ENCODE measurements at regions not wholly inside any gene's neighbourhood (a gene's known extent, or its start where the extent isn't known, plus 50 kb on each side); places are given as distances from the start of the nearest gene placed in this dataset.

- TF ChIP-seq CTCF (IDR thresholded peaks at IDR 0.05) (no peak), POLR2A (IDR thresholded peaks at IDR 0.05) (no peak), POLR2AphosphoS5 (IDR thresholded peaks at IDR 0.05) (no peak)
Observed at GRCh38 chr3:31370380-31370666, 162.4 kb upstream of the STT3B start.
